ENCODE measurements at regions not wholly inside any gene's neighbourhood (a gene's known extent, or its start where the extent isn't known, plus 50 kb on each side); places are given as distances from the start of the nearest gene placed in this dataset.

DNA sequence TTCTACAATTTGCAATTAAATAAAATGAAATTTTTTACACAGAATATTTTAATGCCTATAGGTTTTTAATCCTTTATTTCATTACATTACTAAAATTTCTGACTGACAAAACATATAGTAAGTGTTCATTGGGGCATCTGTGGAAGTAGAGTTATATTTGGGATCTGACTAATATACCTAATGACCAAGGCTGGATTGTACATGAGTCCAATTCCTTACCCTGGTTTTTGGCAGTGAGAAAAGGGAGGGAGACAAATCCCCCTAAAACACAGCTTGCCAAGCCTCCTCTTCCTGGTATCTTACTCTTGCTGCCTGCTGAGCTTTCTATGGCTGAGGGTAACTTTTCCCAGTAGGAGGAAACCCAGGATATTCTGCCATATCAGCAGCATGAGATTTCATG is 149.4 kb upstream of the CDH20 start:
- Histone ChIP-seq H3K4me2 (ENCODE audit: low read depth, low read length) (no peak overlapping the region), H4K20me1 (ENCODE audit: insufficient read depth, low read length) (no peaks in the 10 kb centered on the region), H3F3A (ENCODE audit: insufficient read depth, low read length) (no peaks in the 10 kb centered on the region), H3K9me3 (replicated peaks; ENCODE audit: insufficient read depth, low read length) (no peaks in the 10 kb centered on the region), H3K4me3 (ENCODE audit: low read length) (no peak overlapping the region), H2AFZ (ENCODE audit: low read length) (no peak overlapping the region), H3K27me3 (replicated peaks; ENCODE audit: insufficient read depth, low read length) (no peaks in the 10 kb centered on the region), H3K9ac (ENCODE audit: low read length) (no peak overlapping the region), H3K9me2 (replicated peaks; ENCODE audit: insufficient read depth, low read length) (no peaks in the 10 kb centered on the region), H3K36me3 (replicated peaks; ENCODE audit: insufficient read depth, low read length) (no peaks in the 10 kb centered on the region), H3K4me1 (ENCODE audit: low read length) (no peaks in the 10 kb centered on the region), H3K27ac (ENCODE audit: low read length) (no peak overlapping the region), H3K79me2 (ENCODE audit: low read length) (no peaks in the 10 kb centered on the region)
- no peak for DNase-seq
- TF ChIP-seq, protein P1, sequence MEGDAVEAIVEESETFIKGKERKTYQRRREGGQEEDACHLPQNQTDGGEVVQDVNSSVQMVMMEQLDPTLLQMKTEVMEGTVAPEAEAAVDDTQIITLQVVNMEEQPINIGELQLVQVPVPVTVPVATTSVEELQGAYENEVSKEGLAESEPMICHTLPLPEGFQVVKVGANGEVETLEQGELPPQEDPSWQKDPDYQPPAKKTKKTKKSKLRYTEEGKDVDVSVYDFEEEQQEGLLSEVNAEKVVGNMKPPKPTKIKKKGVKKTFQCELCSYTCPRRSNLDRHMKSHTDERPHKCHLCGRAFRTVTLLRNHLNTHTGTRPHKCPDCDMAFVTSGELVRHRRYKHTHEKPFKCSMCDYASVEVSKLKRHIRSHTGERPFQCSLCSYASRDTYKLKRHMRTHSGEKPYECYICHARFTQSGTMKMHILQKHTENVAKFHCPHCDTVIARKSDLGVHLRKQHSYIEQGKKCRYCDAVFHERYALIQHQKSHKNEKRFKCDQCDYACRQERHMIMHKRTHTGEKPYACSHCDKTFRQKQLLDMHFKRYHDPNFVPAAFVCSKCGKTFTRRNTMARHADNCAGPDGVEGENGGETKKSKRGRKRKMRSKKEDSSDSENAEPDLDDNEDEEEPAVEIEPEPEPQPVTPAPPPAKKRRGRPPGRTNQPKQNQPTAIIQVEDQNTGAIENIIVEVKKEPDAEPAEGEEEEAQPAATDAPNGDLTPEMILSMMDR (IDR thresholded peaks at IDR 0.05; ENCODE audit: low read length), result no peak

DNA sequence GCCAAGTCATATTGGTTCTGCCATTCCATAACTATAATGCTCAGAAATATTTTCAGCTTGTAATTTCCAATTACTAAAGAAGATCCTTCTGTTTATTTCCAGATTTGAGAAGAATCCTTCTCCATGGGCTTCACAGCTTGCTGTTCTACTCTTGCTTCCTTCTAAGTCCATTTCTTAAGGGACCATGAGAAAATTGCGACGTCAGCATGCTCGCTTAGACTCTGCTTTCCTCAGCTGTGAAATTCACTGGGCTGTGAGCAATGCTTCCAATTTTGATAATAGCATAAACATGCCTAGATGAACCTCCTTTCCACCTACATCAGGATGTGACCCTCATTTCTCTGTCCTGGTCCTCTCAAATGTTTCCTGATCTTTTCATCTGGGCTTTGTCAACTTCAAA is 145.3 kb upstream of the CDH20 start:
- Histone ChIP-seq H3K4me1 (ENCODE audit: low read length) (no peaks in the 10 kb centered on the region), H3K79me2 (ENCODE audit: low read length) (no peaks in the 10 kb centered on the region), H4K20me1 (ENCODE audit: insufficient read depth, low read length) (no peaks in the 10 kb centered on the region), H3K4me2 (ENCODE audit: low read depth, low read length) (no peak overlapping the region), H3F3A (ENCODE audit: insufficient read depth, low read length) (no peaks in the 10 kb centered on the region), H3K9me3 (replicated peaks; ENCODE audit: insufficient read depth, low read length) (no peaks in the 10 kb centered on the region), H3K9ac (ENCODE audit: low read length) (no peak overlapping the region), H3K4me3 (ENCODE audit: low read length) (no peak overlapping the region), H3K9me2 (replicated peaks; ENCODE audit: insufficient read depth, low read length) (no peaks in the 10 kb centered on the region), H3K27ac (ENCODE audit: low read length) (no peak overlapping the region), H3K36me3 (replicated peaks; ENCODE audit: insufficient read depth, low read length) (no peaks in the 10 kb centered on the region), H3K27me3 (replicated peaks; ENCODE audit: insufficient read depth, low read length) (no peaks in the 10 kb centered on the region), H2AFZ (ENCODE audit: low read length) (no peak overlapping the region)
- no peak for DNase-seq
- TF ChIP-seq EZH2phosphoT487 (IDR thresholded peaks at IDR 0.05; ENCODE audit: low read length) (no peak), EZH2 (optimal IDR thresholded peaks at IDR 0.05; ENCODE audit: low read depth, low read length) (no peak)
- TF ChIP-seq, protein P1 (IDR thresholded peaks at IDR 0.05; ENCODE audit: low read length), result no peak

DNA sequence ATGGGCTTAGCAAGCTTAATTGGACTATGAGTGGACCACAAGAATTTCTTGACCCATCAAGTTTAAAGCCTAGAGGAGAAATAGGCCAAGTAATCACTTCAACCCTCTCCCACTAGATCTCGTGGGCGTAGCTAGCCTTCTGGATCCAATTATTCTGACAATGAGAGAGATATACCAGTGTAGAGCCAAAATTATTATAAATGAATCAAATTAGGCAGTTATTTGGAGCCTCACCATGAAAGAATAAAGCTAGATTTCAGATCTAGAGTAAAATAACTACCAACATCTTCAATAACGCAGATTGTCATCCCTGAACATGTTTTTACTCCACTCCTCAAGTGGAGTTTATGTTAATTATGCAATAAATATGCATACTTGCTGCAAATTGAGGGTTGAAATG is 143.9 kb upstream of the CDH20 start:
- no peak overlapping the region for H2AFZ ChIP-seq (ENCODE audit: low read length)
- H3K27ac ChIP-seq (ENCODE audit: low read length), result no peak overlapping the region
- H3K79me2 ChIP-seq (ENCODE audit: low read length), result no peaks in the 10 kb centered on the region
- H3K4me2 ChIP-seq (ENCODE audit: low read depth, low read length), result no peak overlapping the region
- H3K9ac ChIP-seq (ENCODE audit: low read length), result no peak overlapping the region
- no peaks in the 10 kb centered on the region for H4K20me1 ChIP-seq (ENCODE audit: insufficient read depth, low read length)
- H3K9me3 ChIP-seq (replicated peaks; ENCODE audit: insufficient read depth, low read length), result no peaks in the 10 kb centered on the region
- no peaks in the 10 kb centered on the region for H3K36me3 ChIP-seq (replicated peaks; ENCODE audit: insufficient read depth, low read length)
- H3K27me3 ChIP-seq (replicated peaks; ENCODE audit: insufficient read depth, low read length), result no peaks in the 10 kb centered on the region
- TF ChIP-seq EZH2phosphoT487 (IDR thresholded peaks at IDR 0.05; ENCODE audit: low read length) (no peak), EZH2 (optimal IDR thresholded peaks at IDR 0.05; ENCODE audit: low read depth, low read length) (no peak)
- TF ChIP-seq, protein P1 (IDR thresholded peaks at IDR 0.05; ENCODE audit: low read length), result no peak
- no peaks in the 10 kb centered on the region for H3K4me1 ChIP-seq (ENCODE audit: low read length)
- no peak for DNase-seq
- H3K4me3 ChIP-seq (ENCODE audit: low read length), result no peak overlapping the region
- H3K9me2 ChIP-seq (replicated peaks; ENCODE audit: insufficient read depth, low read length), result no peaks in the 10 kb centered on the region
- no peaks in the 10 kb centered on the region for H3F3A ChIP-seq (ENCODE audit: insufficient read depth, low read length)

DNA sequence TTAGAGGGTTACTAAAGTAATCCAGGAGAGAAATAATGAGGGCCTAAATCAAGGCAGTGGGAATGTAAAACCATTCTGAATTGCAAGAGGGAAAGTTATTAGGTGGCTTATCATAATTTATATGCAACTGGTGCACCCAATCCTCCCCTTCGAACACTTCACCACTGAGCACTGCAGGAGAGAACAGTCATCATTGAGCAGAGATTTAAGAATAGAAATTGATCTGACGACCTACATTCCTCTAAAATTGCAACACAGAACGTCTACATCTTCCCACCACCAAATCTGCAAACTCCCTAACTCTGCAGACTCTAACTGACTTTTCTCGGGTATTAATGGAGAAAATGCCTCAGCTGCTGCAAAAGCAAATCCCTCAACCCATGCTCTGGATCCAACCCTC is 138.5 kb upstream of the CDH20 start:
- H3K79me2 ChIP-seq (ENCODE audit: low read length), result no peaks in the 10 kb centered on the region
- H3K27ac ChIP-seq (ENCODE audit: low read length), result no peak overlapping the region
- H3K9me2 ChIP-seq (replicated peaks; ENCODE audit: insufficient read depth, low read length), result no peaks in the 10 kb centered on the region
- no peaks in the 10 kb centered on the region for H3K9me3 ChIP-seq (replicated peaks; ENCODE audit: insufficient read depth, low read length)
- no peaks in the 10 kb centered on the region for H4K20me1 ChIP-seq (ENCODE audit: insufficient read depth, low read length)
- no peaks in the 10 kb centered on the region for H3K4me1 ChIP-seq (ENCODE audit: low read length)
- H2AFZ ChIP-seq (ENCODE audit: low read length), result no peak overlapping the region
- H3K27me3 ChIP-seq (replicated peaks; ENCODE audit: insufficient read depth, low read length), result no peaks in the 10 kb centered on the region
- H3K4me2 ChIP-seq (ENCODE audit: low read depth, low read length), result no peak overlapping the region
- no peak overlapping the region for H3K4me3 ChIP-seq (ENCODE audit: low read length)
- no peaks in the 10 kb centered on the region for H3K36me3 ChIP-seq (replicated peaks; ENCODE audit: insufficient read depth, low read length)
- no peaks in the 10 kb centered on the region for H3F3A ChIP-seq (ENCODE audit: insufficient read depth, low read length)
- TF ChIP-seq, protein P1 (IDR thresholded peaks at IDR 0.05; ENCODE audit: low read length), result no peak
- TF ChIP-seq EZH2phosphoT487 (IDR thresholded peaks at IDR 0.05; ENCODE audit: low read length) (no peak), EZH2 (optimal IDR thresholded peaks at IDR 0.05; ENCODE audit: low read depth, low read length) (no peak)
- no peak for DNase-seq
- no peak overlapping the region for H3K9ac ChIP-seq (ENCODE audit: low read length)
